Heart left ventricle (tissue), 16 donors: ENCODE measurements at regions not wholly inside any gene's neighbourhood (a gene's known extent, or its start where the extent isn't known, plus 50 kb on each side); places are given as distances from the start of the nearest gene placed in this dataset.

Experiments used
- ATAC-seq, 4 donors: fragments of 200-7000 bp; cut with Tn5 transposase; one replicate each; pipeline ENCODE4 v1.9.1; 2020 to 2022; ENCODE audit warnings: moderate library complexity in 4 of 4, mild to moderate bottlenecking in 3 of 4, moderate number of reproducible peaks in 1 of 4
- DNase-seq, 5 donors: peaks; one replicate each; pipeline ENCODE4 v3.0.0-alpha.2; 2020
- H3K27ac ChIP-seq, 12 donors: fragments of 200-600 bp; sonication (generic) in 4 of 12; one replicate each; pipeline versions ENCODE4 v1.5.0 to v1.8.0; 2016 to 2022; ENCODE audit warnings: mild to moderate bottlenecking in 2 of 12
- H3K27me3 ChIP-seq, 9 donors: fragments of 200-600 bp; sonication (generic) in 2 of 9; one replicate each; pipeline versions ENCODE4 v1.5.1 to v1.8.0; 2016 to 2022; ENCODE audit warnings: mild to moderate bottlenecking in 3 of 9
- H3K36me3 ChIP-seq, 9 donors: fragments of 200-600 bp; sonication (generic) in 2 of 9; one replicate each; pipeline versions ENCODE4 v1.5.0 to v1.8.0; 2018 to 2022; ENCODE audit warnings: mild to moderate bottlenecking in 2 of 9
- H3K4me1 ChIP-seq, 12 donors: fragments of 200-600 bp; sonication (generic) in 4 of 12; one replicate each; pipeline versions ENCODE4 v1.5.0 to v1.8.0; 2016 to 2022; ENCODE audit warnings: mild to moderate bottlenecking in 3 of 12
- H3K4me3 ChIP-seq, 12 donors: fragments of 200-600 bp; sonication (generic) in 4 of 12; one replicate each; pipeline versions ENCODE4 v1.5.0 to v1.8.0; 2017 to 2022; ENCODE audit warnings: mild to moderate bottlenecking in 9 of 12, moderate library complexity in 4 of 12
- H3K9me3 ChIP-seq, 12 donors: fragments of 200-600 bp; sonication (generic) in 4 of 12; one replicate each; pipeline versions ENCODE4 v1.5.0 to v1.8.0; 2016 to 2022; ENCODE audit warnings: mild to moderate bottlenecking in 1 of 12
- CTCF ChIP-seq, 12 donors: fragments of 200-600 bp; sonication (generic) in 4 of 12; IDR thresholded peaks; one replicate each; pipeline versions ENCODE4 v1.5.0 to v1.8.0; 2018 to 2022; ENCODE audit warnings: antibody characterized with exemption in 12 of 12, mild to moderate bottlenecking in 5 of 12
- POLR2A ChIP-seq, 2 donors: fragments of 450-650 bp; IDR thresholded peaks; one replicate each; pipeline ENCODE4 v1.6.1; 2017; ENCODE audit warnings: antibody characterized with exemption in 2 of 2, mild to moderate bottlenecking in 2 of 2, moderate library complexity in 2 of 2
- WGBS, 4 donors: extraction: QIAGEN DNeasy Blood & Tissue Kit in 2 of 4; methylation state at CpG; one replicate each; pipeline versions ENCODE4 v1.1.5 to v1.1.7; 2013 to 2018; 5-methylcytosine and 5-hydroxymethylcytosine counted together
- intact Hi-C, 10 donors: fragments of 100-400 bp; cut with DNase I; formaldehyde crosslinking; loops; one replicate each; pipeline versions ENCODE4 v1.11.1 to v1.14.2; 2022
- donor health status: ischemic (EF 13 %, LVEDD 7.1; RV severe dilation, severe dysfunction).
- donor health status: healthy with polysubstance abuse.
- donor health status: DM: no; HTN: yes; CAD: no.
- donor health status: DM: no; HTN: no; CAD: no.
- donor health status: ischemic (EF 25% LVEDD 6.9; RV normal size, moderate dysfunction).
- donor health status: ischemic (EF 25% LVEDD 5.7; RV mildly dilated, moderate dysfunction).
- donor health status: healthy.
- donor health status: DM: yes; HTN: yes; CAD: no.
- donor health status: ischemic (EF 35%, LVEDD 5.7; RV mildly dilated, moderate dysfunction).
- donor health status: nonischemic (EF 11% LVEDD 7.7; RV severe dilation, severe dysfunction).
- donor health status: DM: yes; HTN: yes; CAD: no.
- donor health status: PGD.
- donor health status: ischemic (EF 29% LVEDD 5.4; RV normal size, mild dysfunction).
- donor health status: nonischemic (EF 23%, LVEDD 6.1; RV moderate dilation, normal function).

- DNase-seq (no peak), ATAC-seq (no peak)
- no peaks in the 10 kb centered on the region for H3K9me3 ChIP-seq
- H3K27ac ChIP-seq: no peak overlapping the region
- peaks cover 33 to 100% (median 75%) of the 10 kb centered on the region in 9 donors for H3K27me3 ChIP-seq
- 48 to 55% (median 53%) methylated on average over 4 of the region's 4 CpGs for WGBS, 4 donors
- intact Hi-C loops: loop anchor here in 1 of 10 donors (5.0 kb wide), 1 partner anchor 221 kb away; no protein-coding TSS in a partner anchor
- no peaks in the 10 kb centered on the region for H3K36me3 ChIP-seq
- H3K4me1 ChIP-seq: peaks cover 0 to 25% (median 20%) of the 10 kb centered on the region in 12 donors
- TF ChIP-seq POLR2A (IDR thresholded peaks at IDR 0.05) (no peak), CTCF (IDR thresholded peaks at IDR 0.05) (no peak)
- H3K4me3 ChIP-seq: no peak overlapping the region
These were observed 58.3 kb downstream of the TMEM174 start for GRCh38 chr5:73231246-73231778.

DNA sequence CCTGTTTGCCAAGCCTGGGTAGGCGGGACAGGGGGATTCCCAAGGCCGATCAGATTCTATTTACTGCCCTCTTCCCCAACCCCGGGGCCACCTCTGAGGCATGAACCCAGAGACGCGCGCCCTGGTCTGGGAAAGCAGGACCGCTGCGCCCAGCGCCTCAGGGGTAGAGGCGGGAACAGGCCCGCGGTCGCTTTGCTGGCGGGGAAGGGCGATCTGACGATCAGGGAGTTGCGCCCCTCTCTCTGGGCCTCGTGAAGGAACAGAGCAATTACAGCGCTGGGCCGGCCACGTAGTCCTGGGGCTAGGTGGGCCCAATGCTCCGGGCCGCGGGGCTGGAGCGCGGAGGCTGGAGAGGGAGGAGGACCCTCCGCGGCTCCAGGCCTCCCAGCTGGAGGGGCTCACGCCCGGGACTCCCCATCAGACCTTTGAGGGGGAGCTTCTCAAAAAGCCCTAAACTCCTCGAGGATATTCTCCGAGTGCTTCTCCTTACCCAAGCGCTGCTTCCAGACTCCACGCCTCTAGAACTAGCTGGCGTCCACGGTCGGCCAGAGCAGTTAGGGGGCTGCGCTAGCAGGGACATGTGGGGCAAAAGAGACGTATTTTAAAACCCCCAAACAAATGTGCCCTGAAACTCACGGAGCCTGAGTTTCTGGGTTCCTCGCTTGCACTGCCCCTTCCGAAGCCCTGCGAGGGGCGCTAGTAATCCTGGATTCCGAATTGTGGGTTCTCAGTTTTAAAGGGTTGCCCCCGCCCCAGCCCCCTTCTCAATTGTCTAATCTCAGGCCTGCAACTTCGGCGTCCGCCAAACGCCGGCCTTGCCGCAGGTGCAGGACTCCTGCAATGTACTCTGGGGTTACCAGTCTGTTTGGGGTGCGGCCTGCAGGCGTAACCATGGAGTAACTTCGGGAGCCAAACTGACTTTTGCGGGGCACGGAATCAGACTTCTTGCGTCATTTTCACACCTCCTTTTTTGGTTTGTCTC lies 57.6 kb downstream of the TMEM174 start:
- DNase-seq (no peak), ATAC-seq (no peak)
- intact Hi-C loops: loop anchor here in 1 of 10 donors (5.0 kb wide), 1 partner anchor 222 kb away; no protein-coding TSS in a partner anchor

DNA sequence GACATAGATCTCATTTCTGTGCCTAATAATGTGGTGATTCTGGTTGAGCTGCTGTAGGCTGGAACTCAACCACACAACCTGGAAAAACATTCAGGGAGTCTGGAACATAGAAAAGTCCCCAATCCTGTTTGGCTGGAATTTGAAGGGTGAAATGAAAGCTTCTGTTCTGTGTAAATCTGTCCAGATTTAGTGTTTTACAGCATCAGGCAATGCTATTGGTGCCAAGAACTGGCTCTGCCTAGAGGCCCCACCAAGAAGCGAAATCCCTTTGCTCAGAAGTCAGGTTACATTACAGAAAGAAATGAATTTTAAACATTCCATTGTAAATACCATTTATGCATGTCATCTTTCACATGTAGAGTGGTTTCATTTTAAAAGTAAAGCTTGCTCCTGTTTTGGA lies 56.3 kb downstream of the TMEM174 start:
- Histone ChIP-seq H3K4me3 (no peak overlapping the region), H3K36me3 (no peaks in the 10 kb centered on the region), H3K9me3 (no peaks in the 10 kb centered on the region), H3K4me1 (peaks cover 0 to 23% (median 20%) of the 10 kb centered on the region in 12 donors), H3K27ac (no peak overlapping the region), H3K27me3 (peaks cover 36 to 100% (median 74%) of the 10 kb centered on the region in 9 donors)
- TF ChIP-seq CTCF (IDR thresholded peaks at IDR 0.05) (no peak), POLR2A (IDR thresholded peaks at IDR 0.05) (no peak)
- ATAC-seq (no peak), DNase-seq (no peak)
- intact Hi-C loops: no loop called here
- WGBS, 4 donors: 90 to 100% (median 96%) methylated on average over 1 of the region's 1 CpG

More for the DNA sequence above, 57.6 kb downstream of the TMEM174 start:
- Histone ChIP-seq H3K9me3 (no peaks in the 10 kb centered on the region), H3K4me1 (peaks cover 0 to 25% (median 20%) of the 10 kb centered on the region in 12 donors), H3K27me3 (peaks cover 33 to 100% (median 76%) of the 10 kb centered on the region in 9 donors), H3K36me3 (no peaks in the 10 kb centered on the region), H3K4me3 (no peak overlapping the region), H3K27ac (no peak overlapping the region)
- TF ChIP-seq CTCF (IDR thresholded peaks at IDR 0.05) (no peak), POLR2A (IDR thresholded peaks at IDR 0.05) (no peak)
- 10 to 27% (median 16%) methylated on average over 33 to 58 of the region's 58 CpGs for WGBS, 4 donors

DNA sequence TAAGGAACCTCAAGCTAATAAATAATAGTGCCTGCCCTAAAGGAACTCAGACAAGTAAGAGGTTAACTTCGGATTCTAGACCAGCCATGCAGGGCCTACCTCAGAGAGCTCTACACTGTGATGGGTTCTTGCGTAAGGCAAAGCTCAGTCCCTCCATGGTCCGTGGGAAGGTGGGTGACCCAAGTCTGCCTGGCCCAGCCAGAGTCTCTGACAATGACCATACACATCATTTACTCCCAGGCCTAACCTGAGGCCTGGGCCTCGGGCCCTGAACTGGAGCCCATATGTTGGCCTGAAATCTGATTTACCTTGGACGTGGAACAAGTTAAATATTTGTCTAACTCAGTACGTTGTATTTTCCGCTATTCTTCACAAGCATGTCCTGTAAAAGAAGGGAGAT lies 55.1 kb downstream of the TMEM174 start:
- TF ChIP-seq POLR2A (IDR thresholded peaks at IDR 0.05) (no peak), CTCF (IDR thresholded peaks at IDR 0.05) (no peak)
- Histone ChIP-seq H3K4me1 (peaks cover 0 to 13% (median 9%) of the 10 kb centered on the region in 12 donors), H3K36me3 (no peaks in the 10 kb centered on the region), H3K27ac (no peak overlapping the region), H3K27me3 (peaks cover 31 to 100% (median 73%) of the 10 kb centered on the region in 9 donors), H3K9me3 (no peaks in the 10 kb centered on the region), H3K4me3 (no peak overlapping the region)
- DNase-seq (no peak), ATAC-seq (no peak)
- intact Hi-C loops: no loop called here
- WGBS, 4 donors: 83 to 90% (median 84%) methylated on average over 7 of the region's 7 CpGs
